ENCODE measurements at regions not wholly inside any gene's neighbourhood (a gene's known extent, or its start where the extent isn't known, plus 50 kb on each side); places are given as distances from the start of the nearest gene placed in this dataset.

DNA sequence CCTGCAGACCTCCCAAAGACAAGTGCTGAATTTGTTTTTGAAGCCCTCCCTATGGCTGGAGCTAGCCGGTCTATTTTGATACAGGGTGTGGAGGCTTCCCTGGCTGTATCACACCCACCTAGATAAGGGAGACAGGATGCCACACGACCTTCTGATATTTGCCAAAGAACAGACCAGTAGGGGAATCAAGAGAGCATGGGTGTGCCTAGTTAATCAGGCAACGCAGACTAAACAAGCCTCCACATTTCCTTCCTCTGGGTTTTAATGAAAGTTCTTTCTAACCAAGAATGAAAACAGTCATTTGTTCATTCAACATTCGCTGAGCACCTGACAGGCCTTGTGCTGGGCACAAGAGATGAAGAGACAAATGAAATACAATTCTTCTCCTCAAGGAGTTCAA lies 446.8 kb downstream of the PLPP3 start:
- no peak for TF ChIP-seq EZH2phosphoT487 (IDR thresholded peaks at IDR 0.05; ENCODE audit: borderline replicate concordance)
- TF ChIP-seq, protein P1, sequence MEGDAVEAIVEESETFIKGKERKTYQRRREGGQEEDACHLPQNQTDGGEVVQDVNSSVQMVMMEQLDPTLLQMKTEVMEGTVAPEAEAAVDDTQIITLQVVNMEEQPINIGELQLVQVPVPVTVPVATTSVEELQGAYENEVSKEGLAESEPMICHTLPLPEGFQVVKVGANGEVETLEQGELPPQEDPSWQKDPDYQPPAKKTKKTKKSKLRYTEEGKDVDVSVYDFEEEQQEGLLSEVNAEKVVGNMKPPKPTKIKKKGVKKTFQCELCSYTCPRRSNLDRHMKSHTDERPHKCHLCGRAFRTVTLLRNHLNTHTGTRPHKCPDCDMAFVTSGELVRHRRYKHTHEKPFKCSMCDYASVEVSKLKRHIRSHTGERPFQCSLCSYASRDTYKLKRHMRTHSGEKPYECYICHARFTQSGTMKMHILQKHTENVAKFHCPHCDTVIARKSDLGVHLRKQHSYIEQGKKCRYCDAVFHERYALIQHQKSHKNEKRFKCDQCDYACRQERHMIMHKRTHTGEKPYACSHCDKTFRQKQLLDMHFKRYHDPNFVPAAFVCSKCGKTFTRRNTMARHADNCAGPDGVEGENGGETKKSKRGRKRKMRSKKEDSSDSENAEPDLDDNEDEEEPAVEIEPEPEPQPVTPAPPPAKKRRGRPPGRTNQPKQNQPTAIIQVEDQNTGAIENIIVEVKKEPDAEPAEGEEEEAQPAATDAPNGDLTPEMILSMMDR (conservative IDR thresholded peaks at IDR 0.05; ENCODE audit: low read length), result no peak
- no peaks in the 10 kb centered on the region for H3K4me1 ChIP-seq (ENCODE audit: insufficient read depth, low read length, poor library complexity, severe bottlenecking)
- H4K20me1 ChIP-seq (ENCODE audit: insufficient read depth, low read length, poor library complexity, severe bottlenecking), result no peaks in the 10 kb centered on the region
- H2AFZ ChIP-seq (ENCODE audit: low read length), result no peak overlapping the region
- H3K9me2 ChIP-seq (replicated peaks; ENCODE audit: low read depth, low read length), result no peaks in the 10 kb centered on the region
- no peak overlapping the region for H3K9ac ChIP-seq (ENCODE audit: low read depth, low read length, poor library complexity, severe bottlenecking)
- no peak overlapping the region for H3K4me2 ChIP-seq (ENCODE audit: low read depth, low read length, poor library complexity, severe bottlenecking)
- H3K9me3 ChIP-seq (ENCODE audit: insufficient read depth, low read depth, low read length), result no peaks in the 10 kb centered on the region
- H3F3A ChIP-seq (ENCODE audit: low read depth), result no peaks in the 10 kb centered on the region
- no peaks in the 10 kb centered on the region for H3K27me3 ChIP-seq (ENCODE audit: insufficient read depth, low read length, poor library complexity, severe bottlenecking)
- no peaks in the 10 kb centered on the region for H3K36me3 ChIP-seq (ENCODE audit: insufficient read depth, low read length)
- H3K4me3 ChIP-seq (ENCODE audit: low read length, poor library complexity, severe bottlenecking), result no peak overlapping the region
- H3K79me2 ChIP-seq (ENCODE audit: insufficient read depth, low read length), result no peaks in the 10 kb centered on the region

DNA sequence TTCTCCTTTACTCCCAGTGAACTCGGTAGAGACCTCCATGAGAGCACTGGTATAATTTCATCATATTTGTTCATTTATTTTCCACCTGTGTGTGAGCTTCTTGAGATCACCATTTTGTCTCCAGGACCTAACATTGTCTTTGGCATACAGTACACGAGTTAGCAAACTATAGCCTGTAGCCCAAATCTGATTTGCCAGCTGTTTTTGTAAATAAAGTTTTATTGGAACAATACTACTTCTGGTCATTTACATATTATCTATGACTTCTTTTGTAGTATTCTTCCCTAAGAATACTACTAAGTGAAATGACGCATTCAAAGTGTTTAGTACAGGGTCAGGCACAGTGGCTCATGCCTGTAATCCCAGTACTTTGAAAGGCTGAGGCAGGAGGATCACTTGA lies 449.5 kb downstream of the PLPP3 start:
- no peaks in the 10 kb centered on the region for H3K79me2 ChIP-seq (ENCODE audit: insufficient read depth, low read length)
- no peaks in the 10 kb centered on the region for H3F3A ChIP-seq (ENCODE audit: low read depth)
- no peaks in the 10 kb centered on the region for H3K27me3 ChIP-seq (ENCODE audit: insufficient read depth, low read length, poor library complexity, severe bottlenecking)
- no peak overlapping the region for H3K9ac ChIP-seq (ENCODE audit: low read depth, low read length, poor library complexity, severe bottlenecking)
- H3K4me1 ChIP-seq (ENCODE audit: insufficient read depth, low read length, poor library complexity, severe bottlenecking), result no peaks in the 10 kb centered on the region
- H3K9me3 ChIP-seq (ENCODE audit: insufficient read depth, low read depth, low read length), result no peaks in the 10 kb centered on the region
- TF ChIP-seq, protein P1 (conservative IDR thresholded peaks at IDR 0.05; ENCODE audit: low read length), result no peak
- no peak for TF ChIP-seq EZH2phosphoT487 (IDR thresholded peaks at IDR 0.05; ENCODE audit: borderline replicate concordance)
- H3K9me2 ChIP-seq (replicated peaks; ENCODE audit: low read depth, low read length), result no peaks in the 10 kb centered on the region
- H4K20me1 ChIP-seq (ENCODE audit: insufficient read depth, low read length, poor library complexity, severe bottlenecking), result no peaks in the 10 kb centered on the region
- H3K4me3 ChIP-seq (ENCODE audit: low read length, poor library complexity, severe bottlenecking), result no peak overlapping the region
- no peak overlapping the region for H3K4me2 ChIP-seq (ENCODE audit: low read depth, low read length, poor library complexity, severe bottlenecking)
- H3K36me3 ChIP-seq (ENCODE audit: insufficient read depth, low read length), result no peaks in the 10 kb centered on the region
- H2AFZ ChIP-seq (ENCODE audit: low read length), result no peak overlapping the region

DNA sequence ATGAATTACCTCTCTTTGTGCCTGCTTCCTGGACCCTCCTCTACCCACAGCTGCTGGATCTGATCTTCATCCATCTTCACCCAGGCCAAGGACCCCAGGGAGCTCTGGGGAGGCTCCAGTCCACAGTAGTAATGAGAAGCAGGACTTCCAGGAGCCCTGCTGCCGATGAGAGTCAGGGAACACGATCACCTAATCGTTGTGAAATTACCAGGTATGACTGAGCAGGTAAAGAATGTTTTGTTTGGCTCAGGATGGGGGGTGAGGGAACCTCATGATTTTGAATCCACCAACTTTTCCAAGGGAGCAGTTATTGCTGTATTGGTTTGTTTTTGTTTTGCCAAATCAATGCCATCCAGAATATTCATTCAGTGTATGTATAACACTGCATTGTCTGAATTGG lies 454.0 kb downstream of the PLPP3 start:
- Histone ChIP-seq H3K79me2 (ENCODE audit: insufficient read depth, low read length) (no peaks in the 10 kb centered on the region), H3K36me3 (ENCODE audit: insufficient read depth, low read length) (no peaks in the 10 kb centered on the region), H3K4me2 (ENCODE audit: low read depth, low read length, poor library complexity, severe bottlenecking) (no peak overlapping the region), H3K4me1 (ENCODE audit: insufficient read depth, low read length, poor library complexity, severe bottlenecking) (no peaks in the 10 kb centered on the region), H3F3A (ENCODE audit: low read depth) (no peaks in the 10 kb centered on the region), H3K4me3 (ENCODE audit: low read length, poor library complexity, severe bottlenecking) (no peak overlapping the region), H4K20me1 (ENCODE audit: insufficient read depth, low read length, poor library complexity, severe bottlenecking) (no peaks in the 10 kb centered on the region), H3K9me3 (ENCODE audit: insufficient read depth, low read depth, low read length) (no peaks in the 10 kb centered on the region), H2AFZ (ENCODE audit: low read length) (no peak overlapping the region), H3K27me3 (ENCODE audit: insufficient read depth, low read length, poor library complexity, severe bottlenecking) (no peaks in the 10 kb centered on the region), H3K9ac (ENCODE audit: low read depth, low read length, poor library complexity, severe bottlenecking) (no peak overlapping the region), H3K9me2 (replicated peaks; ENCODE audit: low read depth, low read length) (no peaks in the 10 kb centered on the region)
- TF ChIP-seq, protein P1 (conservative IDR thresholded peaks at IDR 0.05; ENCODE audit: low read length), result no peak
- TF ChIP-seq EZH2phosphoT487 (IDR thresholded peaks at IDR 0.05; ENCODE audit: borderline replicate concordance), result no peak

Data from Loucy (cell line).